ENCODE measurements at regions not wholly inside any gene's neighbourhood (a gene's known extent, or its start where the extent isn't known, plus 50 kb on each side); places are given as distances from the start of the nearest gene placed in this dataset.

GRCh38 chr14:54087376-54087775 is 130.8 kb upstream of the BMP4 start:
- DNase-seq (ENCODE audit: low read depth) = no peak
- CTCF ChIA-PET = interaction anchor here (1.1 kb wide), 1 partner anchor 242 kb away, joined by 3 read pairs; no protein-coding TSS in a partner anchor

GRCh38 chr14:54088271-54088670 is 131.6 kb upstream of the BMP4 start:
- POLR2A ChIA-PET = no interaction called here
- DNase-seq (ENCODE audit: low read depth) = no peak
- CTCF ChIA-PET = no interaction called here
- H3K36me3 ChIP-seq (ENCODE audit: control insufficient read depth, insufficient read depth, low read length) = no peaks in the 10 kb centered on the region
- no peak overlapping the region for H3K4me3 ChIP-seq (ENCODE audit: low read depth, low read length)
- H3K27me3 ChIP-seq (ENCODE audit: control insufficient read depth, insufficient read depth, low read length) = no peaks in the 10 kb centered on the region
- no peak for TF ChIP-seq CTCF (IDR thresholded peaks at IDR 0.05; ENCODE audit: insufficient read depth, low read depth, low read length)

More at GRCh38 chr14:54087376-54087775, 130.8 kb upstream of the BMP4 start:
- no peak for TF ChIP-seq CTCF (IDR thresholded peaks at IDR 0.05; ENCODE audit: insufficient read depth, low read depth, low read length)
- H3K4me3 ChIP-seq (ENCODE audit: low read depth, low read length) = no peak overlapping the region
- no peaks in the 10 kb centered on the region for H3K36me3 ChIP-seq (ENCODE audit: control insufficient read depth, insufficient read depth, low read length)
- POLR2A ChIA-PET = no interaction called here
- H3K27me3 ChIP-seq (ENCODE audit: control insufficient read depth, insufficient read depth, low read length) = no peaks in the 10 kb centered on the region

GRCh38 chr14:54090274-54090673 is 133.6 kb upstream of the BMP4 start:
- Histone ChIP-seq H3K36me3 (ENCODE audit: control insufficient read depth, insufficient read depth, low read length) (no peaks in the 10 kb centered on the region), H3K27me3 (ENCODE audit: control insufficient read depth, insufficient read depth, low read length) (no peaks in the 10 kb centered on the region), H3K4me3 (ENCODE audit: low read depth, low read length) (no peak overlapping the region)
- POLR2A ChIA-PET = no interaction called here
- TF ChIP-seq CTCF (IDR thresholded peaks at IDR 0.05; ENCODE audit: insufficient read depth, low read depth, low read length) = no peak
- CTCF ChIA-PET = interaction anchor here (1.1 to 1.3 kb wide), 2 partner anchors 11 to 15 kb away, joined by 3 to 4 read pairs; no protein-coding TSS in a partner anchor
- no peak for DNase-seq (ENCODE audit: low read depth)

- Histone ChIP-seq H3K4me3 (ENCODE audit: low read depth, low read length) (no peak overlapping the region), H3K27me3 (ENCODE audit: control insufficient read depth, insufficient read depth, low read length) (no peaks in the 10 kb centered on the region), H3K36me3 (ENCODE audit: control insufficient read depth, insufficient read depth, low read length) (no peaks in the 10 kb centered on the region)
- DNase-seq (ENCODE audit: low read depth) = no peak
- no peak for TF ChIP-seq CTCF (IDR thresholded peaks at IDR 0.05; ENCODE audit: insufficient read depth, low read depth, low read length)
- ChIA-PET CTCF (no interaction called here), POLR2A (no interaction called here)
Measured at GRCh38 chr14:54094765-54095164, 138.1 kb upstream of the BMP4 start.

- TF ChIP-seq CTCF (IDR thresholded peaks at IDR 0.05; ENCODE audit: insufficient read depth, low read depth, low read length) = no peak
- DNase-seq (ENCODE audit: low read depth) = no peak
Measured at GRCh38 chr14:54098536-54098935, 141.9 kb upstream of the BMP4 start.

More at GRCh38 chr14:54098536-54098935, 141.9 kb upstream of the BMP4 start:
- Histone ChIP-seq H3K27me3 (ENCODE audit: control insufficient read depth, insufficient read depth, low read length) (no peaks in the 10 kb centered on the region; the same call in 1 of the 2 replicates), H3K4me3 (ENCODE audit: low read depth, low read length) (no peak overlapping the region), H3K36me3 (ENCODE audit: control insufficient read depth, insufficient read depth, low read length) (no peaks in the 10 kb centered on the region)
- CTCF ChIA-PET = no interaction called here
- POLR2A ChIA-PET = no interaction called here

Measured in BJ (cell line).